NCI-H1436 (cell line): ENCODE measurements at regions not wholly inside any gene's neighbourhood (a gene's known extent, or its start where the extent isn't known, plus 50 kb on each side); places are given as distances from the start of the nearest gene placed in this dataset.
A peak's percentile ranks its signal among the peaks of the same experiment; 100 is the strongest.

Experiments used
- DNase-seq: peaks from one replicate; lab custom pipeline; 2025; lab: John Stamatoyannopoulos, UW

DNA sequence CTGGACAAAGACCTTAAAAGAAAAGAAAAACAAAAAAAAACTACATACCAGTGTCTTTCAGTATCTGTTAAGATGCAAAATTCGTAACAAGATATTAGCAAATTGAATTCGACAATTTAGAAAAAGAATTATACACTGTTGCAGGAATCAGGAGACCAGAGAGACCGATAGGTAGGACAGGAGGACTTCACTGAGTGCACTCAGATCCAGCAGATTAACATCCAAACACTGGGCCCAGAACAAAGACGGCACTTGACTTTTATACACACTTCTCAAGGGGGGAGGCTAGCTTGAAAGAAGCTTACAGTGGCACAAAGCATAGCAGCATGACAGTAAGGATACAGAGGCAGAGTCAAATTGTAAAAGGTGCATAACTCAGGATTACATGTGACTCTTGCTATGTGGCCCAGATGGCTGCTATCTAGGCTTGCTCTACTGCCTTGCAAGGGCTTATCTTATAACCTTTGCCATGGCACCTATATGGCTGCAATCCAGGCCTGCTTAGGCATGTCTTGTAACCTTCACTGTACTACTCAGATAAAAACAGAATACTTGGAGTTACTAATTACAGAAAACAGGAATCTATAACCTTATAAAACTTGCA lies 507.3 kb upstream of the LRRTM4 start:
- no peak for DNase-seq

DNA sequence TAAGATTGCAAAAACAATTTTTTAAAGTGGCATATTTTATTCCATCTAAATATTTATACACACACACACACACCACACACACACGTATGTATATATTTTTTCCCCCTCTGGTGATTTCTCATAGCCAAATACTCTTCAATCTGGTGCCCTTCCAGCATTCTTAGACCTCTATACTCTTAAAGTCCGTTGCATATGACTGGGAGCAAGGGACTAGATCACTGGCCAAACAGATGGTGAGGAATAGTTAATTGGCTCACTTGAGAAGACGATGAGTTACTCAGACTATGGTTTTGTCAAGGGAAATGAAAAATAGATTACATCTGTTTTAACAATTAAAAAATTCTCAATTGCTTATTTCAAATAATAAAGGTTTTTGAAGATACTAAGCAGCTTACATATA lies 512.5 kb upstream of the LRRTM4 start:
- DNase-seq, result no peak

DNA sequence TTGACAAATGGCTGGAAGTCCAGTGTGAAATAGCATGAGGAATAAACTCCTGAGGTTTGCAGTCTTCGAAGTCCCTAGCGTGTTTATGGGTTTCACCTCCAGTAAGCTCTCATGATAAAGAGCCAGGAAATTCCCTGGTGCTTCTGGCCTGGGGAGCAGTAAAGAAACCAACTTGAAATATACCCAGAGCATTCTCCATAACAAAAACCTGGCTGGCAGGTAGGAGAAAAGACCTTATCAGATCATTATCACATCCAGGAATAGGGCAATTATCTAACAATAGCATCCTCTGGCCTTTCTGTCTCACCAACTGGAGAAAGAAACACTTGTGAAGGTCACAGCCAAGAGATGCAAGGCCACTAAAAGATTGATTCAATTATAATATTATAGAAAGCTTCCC lies 513.6 kb upstream of the LRRTM4 start:
- DNase-seq, result no peak

DNA sequence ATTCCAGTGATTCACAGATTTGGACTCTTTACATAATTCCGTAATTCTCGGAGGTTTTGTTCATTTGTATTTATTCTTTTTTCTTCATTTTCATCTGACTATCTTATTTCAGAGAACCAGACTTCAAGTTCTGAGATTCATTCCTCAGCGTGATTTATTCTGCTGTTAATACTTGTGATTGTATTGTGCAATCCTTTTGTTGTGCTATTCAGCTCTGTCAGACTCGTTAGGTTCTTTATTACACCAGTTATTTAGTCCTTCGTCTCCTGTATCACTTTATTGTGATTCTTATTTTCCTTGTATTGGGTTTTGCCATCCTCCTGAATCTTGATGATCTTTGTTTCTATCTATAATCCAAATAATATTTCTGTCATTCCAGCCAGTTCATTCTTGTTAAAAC lies 529.3 kb upstream of the LRRTM4 start:
- no peak for DNase-seq

DNA sequence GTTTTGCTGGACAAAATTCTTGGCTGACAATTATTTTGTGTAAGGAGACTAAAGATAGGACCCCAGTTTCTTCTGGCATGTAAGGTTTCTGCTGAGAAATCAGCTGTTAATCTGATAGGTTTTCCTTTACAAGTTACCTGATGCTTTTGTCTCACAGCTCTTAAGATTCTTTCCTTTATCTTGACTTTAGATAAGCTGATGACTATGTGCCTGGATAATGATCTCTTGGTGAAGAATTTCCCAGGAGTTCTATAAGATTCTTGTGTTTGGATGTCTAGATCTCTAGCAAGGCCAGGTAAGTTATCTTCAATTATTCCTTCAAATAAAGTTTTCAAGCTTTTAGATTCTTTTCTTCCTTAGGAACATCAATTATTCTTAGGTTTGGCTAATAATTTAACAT lies 534.8 kb upstream of the LRRTM4 start:
- no peak for DNase-seq

DNA sequence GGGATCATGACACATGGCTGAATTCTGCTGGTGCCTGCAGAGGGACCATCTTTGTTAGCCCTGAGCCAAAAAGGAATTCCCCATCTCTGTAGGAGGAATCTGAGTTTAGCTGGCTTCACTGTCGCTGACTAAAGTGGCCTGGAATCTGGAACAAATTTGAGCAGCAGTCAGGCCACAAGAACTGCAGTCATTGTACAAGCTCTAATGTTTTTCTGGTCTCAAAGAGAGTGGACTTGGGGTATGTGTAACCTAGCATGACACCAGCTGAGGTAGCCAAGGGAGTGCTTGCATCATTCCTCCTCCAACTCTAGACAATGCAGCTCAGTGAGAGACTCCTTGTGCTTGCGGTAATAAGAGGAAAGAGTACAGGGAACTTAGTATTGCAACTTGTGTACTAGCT lies 539.1 kb upstream of the LRRTM4 start:
- no peak for DNase-seq

DNA sequence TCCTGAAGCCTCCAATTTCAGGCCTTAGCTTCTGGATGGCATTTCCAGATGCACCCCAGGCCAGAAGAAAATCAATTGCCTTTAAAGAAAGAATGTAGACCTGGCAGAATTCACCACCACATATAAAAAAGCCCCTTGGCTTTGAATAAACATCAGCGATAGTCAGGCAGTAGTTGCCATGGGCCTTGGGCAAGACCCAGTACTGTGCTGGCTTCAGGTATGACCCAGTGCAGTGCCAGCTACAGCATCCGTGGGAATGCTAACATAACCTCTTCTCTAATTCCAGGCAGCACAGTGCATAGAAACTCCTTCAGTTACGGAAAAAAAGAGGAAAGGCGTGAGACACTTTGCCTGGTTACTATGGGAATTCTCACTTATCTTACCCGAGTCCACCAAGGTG lies 539.6 kb upstream of the LRRTM4 start:
- DNase-seq, result no peak

DNA sequence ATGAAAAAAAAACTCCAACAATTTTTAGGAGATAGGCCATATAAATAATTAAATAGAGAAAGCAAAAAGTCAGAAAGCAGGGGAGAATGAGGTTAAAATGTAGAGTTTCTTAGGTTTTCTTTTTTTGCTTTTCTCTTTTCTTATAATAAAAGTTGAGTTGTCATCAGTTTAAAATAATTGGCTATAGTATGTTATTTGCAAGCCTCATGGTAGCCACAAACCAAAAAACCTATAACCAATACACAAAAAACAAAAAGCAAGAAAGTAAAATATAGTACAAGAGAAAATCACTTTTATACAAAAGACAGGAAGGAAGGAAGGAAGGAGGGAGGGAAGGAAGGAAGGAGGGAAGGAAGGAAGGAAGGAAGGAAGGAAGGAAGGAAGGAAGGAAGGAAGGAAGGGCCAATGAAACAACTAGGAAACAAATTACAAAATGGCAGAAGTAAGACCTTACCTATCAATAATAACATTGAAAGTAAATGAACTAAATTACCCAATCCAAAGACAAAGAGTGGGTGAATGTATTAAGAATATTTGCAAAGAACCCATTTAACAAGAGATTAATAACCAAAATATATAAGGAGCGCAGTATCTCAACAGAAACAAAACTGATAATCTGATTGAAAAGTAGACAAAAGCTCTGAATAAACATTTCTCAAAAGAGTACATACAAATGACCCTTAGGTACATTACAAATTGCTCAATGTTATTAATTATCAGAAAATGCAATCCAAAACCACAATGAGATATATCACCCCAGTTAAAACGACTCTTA lies 541.3 kb upstream of the LRRTM4 start:
- DNase-seq, result no peak

DNA sequence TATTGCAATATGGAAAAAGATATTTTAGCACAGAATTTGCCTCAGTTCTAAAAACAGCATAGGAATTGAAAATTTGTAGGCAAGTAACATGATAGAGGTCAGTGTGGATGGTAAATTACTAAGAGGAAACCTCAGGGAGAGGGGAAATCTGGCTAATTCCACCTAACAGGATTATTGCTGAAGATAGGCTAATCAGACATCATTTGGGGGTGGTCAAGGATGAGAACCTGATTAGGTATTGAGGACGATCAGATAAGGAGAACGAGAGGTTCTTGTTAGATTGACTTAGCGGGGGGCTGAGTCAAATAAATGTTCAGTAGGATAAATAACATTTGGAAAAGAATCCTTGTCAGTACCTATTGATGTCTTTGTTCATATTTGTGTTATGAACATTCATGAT lies 543.2 kb upstream of the LRRTM4 start:
- no peak for DNase-seq

DNA sequence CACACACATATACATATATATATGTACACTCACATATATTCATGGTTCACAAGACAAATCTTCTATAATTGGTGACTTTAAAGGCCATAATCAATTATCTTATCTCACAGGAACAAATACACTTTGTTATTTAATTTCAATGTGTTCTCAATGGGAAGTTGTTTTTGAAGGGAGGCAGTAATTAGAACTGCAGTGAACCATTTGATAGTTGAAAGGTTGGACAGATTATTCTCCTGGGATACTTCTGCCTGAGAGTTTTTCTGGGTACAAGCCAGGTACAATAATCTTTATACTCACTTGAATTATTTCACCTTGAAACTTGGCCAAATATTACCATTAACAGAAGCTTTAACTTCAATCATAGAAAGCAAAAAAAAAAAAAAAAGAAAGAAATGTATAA lies 546.6 kb upstream of the LRRTM4 start:
- peak; percentile 62 for DNase-seq

DNA sequence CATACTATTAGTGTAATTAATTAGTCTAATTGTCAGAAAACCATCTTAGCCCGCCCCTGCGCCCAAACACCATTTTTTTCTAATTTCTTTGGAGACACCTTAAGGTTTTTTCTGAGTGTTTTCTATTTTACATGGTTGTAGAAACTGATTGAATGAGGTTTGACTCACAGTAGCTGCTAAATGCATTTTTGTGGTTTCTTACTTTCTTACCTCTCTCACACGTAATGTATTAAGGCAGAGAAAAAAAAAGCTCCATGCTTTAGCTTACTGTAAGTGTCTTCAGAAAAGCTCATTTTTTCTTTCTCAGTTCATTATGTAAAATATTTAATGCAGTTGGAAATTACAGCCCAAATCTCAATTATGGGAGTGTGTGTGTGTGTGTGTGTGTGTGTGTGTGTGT lies 548.5 kb upstream of the LRRTM4 start:
- DNase-seq, result no peak

DNA sequence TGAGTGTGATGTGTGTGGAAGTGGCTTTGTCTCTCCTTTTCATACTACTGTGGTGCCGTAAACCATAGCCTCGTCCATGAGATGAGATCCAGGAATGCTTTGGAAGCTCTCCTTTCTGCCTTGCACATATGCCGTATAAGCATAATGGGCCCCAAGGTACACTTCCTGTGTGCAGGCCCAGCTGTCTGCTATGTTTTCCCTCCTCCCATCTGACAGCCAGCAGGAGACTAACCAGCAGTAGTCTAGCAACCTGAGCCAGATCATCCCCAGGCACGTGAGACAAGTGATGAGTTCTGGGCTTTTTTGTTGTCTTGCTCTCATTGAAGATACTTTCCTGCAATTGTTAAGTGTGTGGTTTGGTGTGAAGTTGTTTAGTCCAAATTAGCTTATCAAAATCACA lies 555.5 kb upstream of the LRRTM4 start:
- no peak for DNase-seq

DNA sequence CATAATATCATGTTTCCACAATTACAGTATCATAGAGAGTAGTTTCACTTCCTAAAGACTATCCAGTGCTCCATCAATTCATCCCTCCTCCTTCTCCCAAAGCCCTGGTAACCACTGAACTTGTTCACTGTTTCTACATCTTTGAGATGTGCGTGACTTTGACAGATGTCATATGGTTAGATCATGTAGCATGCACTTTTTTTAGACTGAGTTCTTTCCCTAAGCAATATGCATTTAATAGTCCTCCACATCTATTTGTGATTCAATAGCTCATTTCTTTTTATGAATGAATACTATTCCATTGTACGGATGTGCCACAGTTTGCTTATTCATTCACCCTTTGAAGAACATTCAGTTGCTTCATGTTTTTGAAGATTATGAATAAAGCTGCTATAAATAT lies 560.4 kb upstream of the LRRTM4 start:
- DNase-seq, result no peak

DNA sequence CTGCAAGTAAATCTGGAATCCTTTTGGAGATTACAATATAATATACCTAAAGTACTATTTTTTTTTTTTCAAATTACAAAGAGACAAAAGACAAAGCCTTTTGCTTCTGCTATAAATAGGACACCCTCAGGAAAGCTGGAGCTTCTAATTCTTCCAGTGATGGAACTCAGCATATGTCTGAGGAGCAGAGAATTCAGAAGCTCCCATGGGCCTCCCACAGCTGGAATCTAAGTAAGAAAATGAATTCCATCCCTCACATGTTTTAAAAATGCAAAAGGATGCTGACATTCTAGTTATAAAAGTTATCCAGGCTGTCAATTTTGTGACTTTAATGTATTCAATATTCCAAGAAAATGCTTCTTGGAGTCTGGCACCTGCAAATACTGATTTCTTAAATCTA lies 571.3 kb upstream of the LRRTM4 start:
- no peak for DNase-seq

DNA sequence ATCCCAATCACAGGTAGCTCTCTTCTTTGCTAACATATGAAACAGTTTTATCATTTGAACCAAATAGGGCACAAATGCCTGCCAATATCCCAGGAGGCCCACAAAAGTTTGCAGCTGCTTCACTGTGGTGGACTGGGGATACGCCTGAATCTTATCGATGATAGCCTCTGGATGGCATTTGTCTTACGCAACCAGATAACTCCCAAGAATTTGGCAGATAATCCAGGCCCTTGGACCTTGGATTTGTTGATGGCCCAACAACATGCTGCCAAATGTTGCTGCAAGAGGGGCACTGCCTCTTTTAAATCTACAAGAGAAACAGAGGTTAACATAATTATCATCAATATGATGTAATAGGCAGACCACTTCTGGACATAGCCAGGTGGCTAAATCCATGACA lies 587.1 kb upstream of the LRRTM4 start:
- no peak for DNase-seq

DNA sequence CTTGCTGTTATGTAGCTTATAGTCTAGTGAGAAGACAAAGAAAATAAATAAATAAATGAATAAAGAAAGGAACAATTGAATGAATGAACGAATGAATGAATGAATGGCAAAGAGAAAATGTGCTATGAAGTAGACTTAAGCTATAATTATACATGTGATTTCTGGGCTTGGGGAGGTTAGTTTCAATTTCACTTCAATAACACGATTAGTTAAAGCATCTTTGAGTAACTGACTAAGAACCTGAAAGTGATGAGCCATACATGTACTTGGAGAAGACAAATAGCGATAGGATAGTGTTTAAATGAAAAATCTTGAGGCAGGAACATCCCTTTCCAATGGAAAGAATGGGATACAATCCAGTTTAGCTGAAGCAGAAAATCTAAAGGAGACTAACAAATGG lies 593.1 kb upstream of the LRRTM4 start:
- DNase-seq, result no peak

DNA sequence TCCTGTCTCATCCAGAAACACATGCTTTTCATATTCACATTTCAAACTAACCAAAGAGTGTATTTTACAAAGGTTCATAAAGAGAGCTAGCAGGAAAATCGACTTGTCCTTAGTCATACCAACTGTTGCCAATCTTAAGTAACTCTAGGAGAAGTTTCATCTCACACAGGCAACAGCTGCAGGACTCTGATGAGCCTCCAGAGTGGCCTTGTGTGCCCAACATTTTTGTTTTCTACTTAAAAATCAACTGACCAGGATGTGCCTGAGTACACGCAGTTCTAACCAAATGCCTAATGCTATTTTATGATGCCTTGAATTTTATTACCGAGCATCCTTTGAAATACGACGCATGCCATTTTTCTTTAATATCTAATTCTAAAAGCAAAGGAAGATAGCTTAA lies 595.9 kb upstream of the LRRTM4 start:
- DNase-seq, result no peak

DNA sequence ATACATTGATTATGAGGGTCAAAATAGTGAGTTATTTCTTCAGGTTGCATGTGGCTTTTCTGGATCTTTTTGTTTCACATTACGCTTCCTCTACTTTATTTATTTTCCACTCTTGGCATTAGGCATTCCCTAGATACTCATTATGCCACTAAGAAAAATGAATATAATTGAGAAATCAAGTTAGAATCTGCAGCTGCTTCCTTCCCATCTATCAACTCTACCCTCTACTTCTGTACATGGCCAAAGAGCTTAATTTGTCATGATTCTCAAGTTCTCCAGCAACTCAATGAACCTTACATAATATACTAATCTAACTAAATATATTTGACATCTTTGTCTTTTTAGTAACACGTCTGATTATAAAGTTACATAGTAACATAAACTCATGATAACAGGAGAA lies 598.1 kb upstream of the LRRTM4 start:
- DNase-seq, result no peak

DNA sequence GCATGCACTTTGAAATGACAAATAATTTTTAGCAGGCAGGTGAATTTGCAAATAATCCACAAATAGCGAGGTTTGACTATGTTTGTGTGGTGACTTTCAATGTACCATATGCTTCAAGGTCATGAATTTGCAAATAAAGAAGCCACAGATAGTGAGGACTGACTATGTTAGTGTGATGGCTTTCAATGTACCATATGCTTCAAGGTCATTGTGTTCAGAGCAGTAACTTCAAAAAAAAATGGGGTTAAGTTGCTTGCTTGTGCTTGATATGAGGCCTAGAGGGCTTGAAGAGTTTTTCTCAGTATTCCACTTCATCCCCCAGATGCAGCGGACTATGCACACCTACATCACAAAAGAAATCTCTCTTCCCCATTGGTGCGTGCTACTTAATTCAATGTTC lies 602.9 kb upstream of the LRRTM4 start:
- DNase-seq, result no peak

DNA sequence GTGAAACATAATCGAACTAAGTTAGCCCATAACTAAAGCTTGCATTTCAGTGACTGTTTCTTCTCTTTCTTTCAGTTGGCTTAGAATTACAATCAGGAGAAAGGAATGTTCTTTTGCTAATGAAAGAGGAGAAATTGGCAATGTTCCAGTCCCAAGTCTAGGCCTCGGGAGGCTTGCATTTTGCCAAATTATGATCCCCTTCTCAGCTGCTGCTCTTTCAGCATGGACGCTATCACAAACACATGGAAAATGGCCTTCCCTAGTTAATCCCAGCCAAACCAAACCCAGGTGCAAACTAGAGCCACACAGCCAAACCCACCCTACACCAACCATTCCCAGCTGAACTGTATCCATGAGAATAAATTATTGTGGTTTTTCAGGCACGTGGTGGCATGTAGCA lies 605.2 kb upstream of the LRRTM4 start:
- no peak for DNase-seq

DNA sequence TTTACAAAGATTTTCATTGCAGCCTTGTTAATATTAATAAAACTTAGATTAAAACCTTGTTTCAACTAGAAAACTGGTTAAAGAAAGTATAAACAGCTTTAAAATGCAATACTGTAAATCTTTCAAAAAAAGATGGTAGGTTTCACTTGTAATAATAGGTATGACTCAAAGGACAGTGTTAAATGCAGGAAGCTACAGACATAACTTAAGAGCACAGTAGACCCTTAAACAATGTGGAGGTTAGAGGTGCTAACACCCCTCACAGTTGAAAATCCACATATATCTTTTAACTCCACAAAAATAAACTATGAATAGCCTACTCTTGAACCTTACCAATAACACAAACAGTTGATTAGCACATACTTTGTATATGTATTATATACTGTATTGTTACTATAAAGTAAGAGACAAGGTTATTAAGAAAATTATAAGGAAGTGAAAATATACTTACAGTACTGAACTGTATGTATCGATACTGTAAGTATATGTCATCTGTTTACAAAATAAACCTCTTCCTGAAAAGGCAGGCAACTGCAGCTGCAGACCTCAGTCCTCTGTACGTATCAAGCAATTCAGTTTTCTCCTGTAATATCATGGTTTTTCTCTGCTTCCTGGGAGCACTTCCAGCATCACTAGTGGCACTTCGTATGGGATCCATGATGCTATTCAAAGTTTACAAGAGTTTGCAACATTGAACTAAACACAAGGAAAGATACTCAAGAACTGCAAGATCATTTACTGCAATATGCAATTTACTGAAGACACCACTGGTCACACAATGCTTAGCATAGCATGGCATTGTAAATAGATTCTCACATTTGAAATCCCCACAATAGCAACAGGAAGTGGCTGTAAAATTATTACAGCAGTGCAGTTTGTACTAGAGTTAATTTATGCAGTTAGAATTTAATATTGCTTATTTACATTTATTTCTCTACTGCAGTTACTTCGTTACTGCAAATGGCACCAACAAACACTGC lies 610.5 kb upstream of the LRRTM4 start:
- no peak for DNase-seq

DNA sequence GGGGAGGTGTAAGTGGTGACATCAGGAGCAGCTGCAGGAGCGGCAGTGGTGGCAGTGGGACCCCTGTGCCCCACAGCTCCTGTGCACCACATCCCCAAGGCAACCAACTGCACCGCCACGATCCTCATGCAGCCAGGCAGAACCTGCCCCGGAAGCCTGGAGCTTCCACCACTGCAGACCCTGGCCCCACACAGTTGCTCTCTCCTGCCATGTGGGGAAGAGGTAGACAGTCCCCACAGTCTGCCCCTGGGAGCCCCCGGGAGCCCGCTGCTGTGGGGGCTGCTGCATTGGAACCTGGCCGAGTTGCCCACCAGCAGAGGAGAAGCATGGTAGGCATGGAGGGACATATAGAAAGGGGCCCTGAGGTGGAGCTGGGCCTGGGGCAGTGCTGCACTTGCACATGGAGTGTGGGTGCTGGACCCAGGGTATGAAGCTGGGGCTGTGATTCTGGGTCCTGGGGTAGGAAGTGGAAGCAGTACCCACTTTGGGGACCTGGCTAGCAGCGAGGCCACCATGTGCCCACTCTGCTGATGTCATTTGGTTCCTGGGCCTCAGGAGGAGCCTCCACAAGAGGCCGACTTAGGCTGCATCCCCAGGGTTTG lies 623.3 kb upstream of the LRRTM4 start:
- no peak for DNase-seq
